Esophagus (tissue), 2 donors: ENCODE measurements at regions not wholly inside any gene's neighbourhood (a gene's known extent, or its start where the extent isn't known, plus 50 kb on each side); places are given as distances from the start of the nearest gene placed in this dataset.

Experiments used
- H3K27ac ChIP-seq, 2 donors: one replicate each; pipeline ENCODE4 v1.5.1; 2013; ENCODE audit warnings: low read depth in 2 of 2, mild to moderate bottlenecking in 2 of 2, inconsistent platforms in 1 of 2, low read length in 1 of 2, moderate library complexity in 1 of 2
- H3K27me3 ChIP-seq, 2 donors: one replicate each; pipeline ENCODE4 v1.6.1; 2013; ENCODE audit warnings: low read length in 2 of 2, control low read depth in 1 of 2, mild to moderate bottlenecking in 1 of 2; ENCODE audit not compliant: insufficient read depth in 2 of 2, control insufficient read depth in 1 of 2
- H3K36me3 ChIP-seq, 2 donors: one replicate each; pipeline ENCODE4 v1.6.1; 2013; ENCODE audit warnings: low read length in 1 of 2; ENCODE audit not compliant: control insufficient read depth in 2 of 2, insufficient read depth in 2 of 2
- H3K4me1 ChIP-seq, 2 donors: one replicate each; pipeline ENCODE4 v1.6.1; 2013; ENCODE audit warnings: low read length in 1 of 2; ENCODE audit not compliant: control insufficient read depth in 2 of 2, insufficient read depth in 2 of 2
- H3K4me3 ChIP-seq, 2 donors: one replicate each; pipeline ENCODE4 v1.5.1; 2013; ENCODE audit warnings: low read length in 2 of 2, mild to moderate bottlenecking in 2 of 2, low read depth in 1 of 2, moderate library complexity in 1 of 2
- H3K9me3 ChIP-seq, 2 donors: one replicate each; pipeline ENCODE4 v1.6.1; 2013; ENCODE audit warnings: mild to moderate bottlenecking in 2 of 2, low read depth in 1 of 2, low read length in 1 of 2, moderate library complexity in 1 of 2; ENCODE audit not compliant: control insufficient read depth in 2 of 2, insufficient read depth in 1 of 2
- WGBS, 2 donors: extraction: QIAGEN DNeasy Blood & Tissue Kit; methylation state at CpG; one replicate each; pipeline ENCODE4 v1.1.7; 2013; 5-methylcytosine and 5-hydroxymethylcytosine counted together
- donor health status: healthy with polysubstance abuse.
- donor health status: Bipolar disorder and iron deficiency.

- Histone ChIP-seq H3K4me3 (no peak overlapping the region), H3K9me3 (no peaks in the 10 kb centered on the region), H3K36me3 (no peaks in the 10 kb centered on the region), H3K27me3 (no peaks in the 10 kb centered on the region), H3K27ac (no peak overlapping the region), H3K4me1 (no peaks in the 10 kb centered on the region)
- 86% methylated on average over 3 of the region's 3 CpGs for WGBS, 2 donors
These were observed 203.8 kb upstream of the SH3BP4 start for GRCh38 chr2:234747833-234748559.

GRCh38 chr2:234747032-234747431 is 204.8 kb upstream of the SH3BP4 start:
- Histone ChIP-seq H3K4me3 (no peak overlapping the region), H3K9me3 (no peaks in the 10 kb centered on the region), H3K27ac (no peak overlapping the region), H3K27me3 (no peaks in the 10 kb centered on the region), H3K36me3 (no peaks in the 10 kb centered on the region), H3K4me1 (no peaks in the 10 kb centered on the region)

GRCh38 chr2:234745347-234745746 is 206.5 kb upstream of the SH3BP4 start:
- Histone ChIP-seq H3K27ac (no peak overlapping the region), H3K4me1 (no peaks in the 10 kb centered on the region), H3K4me3 (no peak overlapping the region), H3K9me3 (no peaks in the 10 kb centered on the region), H3K27me3 (no peaks in the 10 kb centered on the region), H3K36me3 (no peaks in the 10 kb centered on the region)
- WGBS, 2 donors, result 82% methylated on average over 1 of the region's 1 CpG

- Histone ChIP-seq H3K36me3 (no peaks in the 10 kb centered on the region), H3K27ac (no peak overlapping the region), H3K9me3 (no peaks in the 10 kb centered on the region), H3K4me1 (no peaks in the 10 kb centered on the region), H3K27me3 (no peaks in the 10 kb centered on the region), H3K4me3 (no peak overlapping the region)
These were observed 209.8 kb upstream of the SH3BP4 start for GRCh38 chr2:234741976-234742375.

- Histone ChIP-seq H3K36me3 (no peaks in the 10 kb centered on the region), H3K4me3 (no peak overlapping the region), H3K27ac (no peak overlapping the region), H3K27me3 (no peaks in the 10 kb centered on the region), H3K9me3 (no peaks in the 10 kb centered on the region), H3K4me1 (no peaks in the 10 kb centered on the region)
These were observed 212.8 kb upstream of the SH3BP4 start for GRCh38 chr2:234739061-234739460.

GRCh38 chr2:234735829-234736228 is 216.0 kb upstream of the SH3BP4 start:
- H3K4me3 ChIP-seq, result no peak overlapping the region
- WGBS, 2 donors, result 97 to 98% methylated on average over 2 of the region's 2 CpGs
- no peaks in the 10 kb centered on the region for H3K4me1 ChIP-seq
- no peaks in the 10 kb centered on the region for H3K27me3 ChIP-seq
- no peak overlapping the region for H3K27ac ChIP-seq
- H3K36me3 ChIP-seq, result no peaks in the 10 kb centered on the region
- H3K9me3 ChIP-seq, result no peaks in the 10 kb centered on the region

GRCh38 chr2:234733795-234734600 is 217.8 kb upstream of the SH3BP4 start:
- WGBS, 2 donors, result 70 to 76% methylated on average over 6 of the region's 6 CpGs
- no peaks in the 10 kb centered on the region for H3K4me1 ChIP-seq
- H3K27ac ChIP-seq, result no peak overlapping the region
- no peak overlapping the region for H3K4me3 ChIP-seq
- no peaks in the 10 kb centered on the region for H3K27me3 ChIP-seq
- H3K36me3 ChIP-seq, result no peaks in the 10 kb centered on the region
- H3K9me3 ChIP-seq, result no peaks in the 10 kb centered on the region

- Histone ChIP-seq H3K36me3 (no peaks in the 10 kb centered on the region), H3K27ac (no peak overlapping the region), H3K4me3 (no peak overlapping the region), H3K9me3 (no peaks in the 10 kb centered on the region), H3K27me3 (no peaks in the 10 kb centered on the region), H3K4me1 (no peaks in the 10 kb centered on the region)
- WGBS, 2 donors, result 88 to 92% methylated on average over 6 of the region's 6 CpGs
These were observed 218.7 kb upstream of the SH3BP4 start for GRCh38 chr2:234733093-234733489.

- H3K4me3 ChIP-seq, result no peak overlapping the region
- no peaks in the 10 kb centered on the region for H3K9me3 ChIP-seq
- 89 to 92% methylated on average over 3 of the region's 3 CpGs for WGBS, 2 donors
- H3K27ac ChIP-seq, result no peak overlapping the region
- no peaks in the 10 kb centered on the region for H3K36me3 ChIP-seq
- H3K27me3 ChIP-seq, result no peaks in the 10 kb centered on the region
- no peaks in the 10 kb centered on the region for H3K4me1 ChIP-seq
These were observed 219.3 kb upstream of the SH3BP4 start for GRCh38 chr2:234732404-234733092.
